ENCODE measurements at regions not wholly inside any gene's neighbourhood (a gene's known extent, or its start where the extent isn't known, plus 50 kb on each side); places are given as distances from the start of the nearest gene placed in this dataset.

DNA sequence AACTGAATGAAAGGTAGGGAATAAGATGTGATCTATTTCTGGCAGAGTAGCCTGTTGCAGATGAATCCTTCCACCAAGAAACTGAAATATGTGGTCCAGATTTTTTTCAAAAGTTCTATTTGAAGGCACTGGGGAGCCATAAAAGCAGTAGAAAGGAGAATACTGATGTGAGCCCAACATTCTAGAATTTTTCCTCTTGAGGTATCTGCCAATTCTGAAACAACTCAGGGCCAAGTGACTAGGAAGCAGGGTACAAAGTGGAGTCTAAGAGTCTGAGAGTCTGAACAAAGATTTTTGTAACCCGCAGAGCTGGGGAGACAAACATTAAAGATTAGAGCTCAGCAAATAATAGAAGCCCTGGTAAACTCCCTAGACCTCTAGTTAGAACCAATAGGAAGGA, 58.3 kb upstream of the SLCO3A1 start:
- TF ChIP-seq, protein P1, sequence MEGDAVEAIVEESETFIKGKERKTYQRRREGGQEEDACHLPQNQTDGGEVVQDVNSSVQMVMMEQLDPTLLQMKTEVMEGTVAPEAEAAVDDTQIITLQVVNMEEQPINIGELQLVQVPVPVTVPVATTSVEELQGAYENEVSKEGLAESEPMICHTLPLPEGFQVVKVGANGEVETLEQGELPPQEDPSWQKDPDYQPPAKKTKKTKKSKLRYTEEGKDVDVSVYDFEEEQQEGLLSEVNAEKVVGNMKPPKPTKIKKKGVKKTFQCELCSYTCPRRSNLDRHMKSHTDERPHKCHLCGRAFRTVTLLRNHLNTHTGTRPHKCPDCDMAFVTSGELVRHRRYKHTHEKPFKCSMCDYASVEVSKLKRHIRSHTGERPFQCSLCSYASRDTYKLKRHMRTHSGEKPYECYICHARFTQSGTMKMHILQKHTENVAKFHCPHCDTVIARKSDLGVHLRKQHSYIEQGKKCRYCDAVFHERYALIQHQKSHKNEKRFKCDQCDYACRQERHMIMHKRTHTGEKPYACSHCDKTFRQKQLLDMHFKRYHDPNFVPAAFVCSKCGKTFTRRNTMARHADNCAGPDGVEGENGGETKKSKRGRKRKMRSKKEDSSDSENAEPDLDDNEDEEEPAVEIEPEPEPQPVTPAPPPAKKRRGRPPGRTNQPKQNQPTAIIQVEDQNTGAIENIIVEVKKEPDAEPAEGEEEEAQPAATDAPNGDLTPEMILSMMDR (IDR thresholded peaks at IDR 0.05) = no peak
- TF ChIP-seq EZH2 (IDR thresholded peaks at IDR 0.05) (no peak), EZH2phosphoT487 (IDR thresholded peaks at IDR 0.05) (no peak)

Measured in neural progenitor cell (in vitro differentiated cells).